COLO668 (cell line): ENCODE measurements at regions not wholly inside any gene's neighbourhood (a gene's known extent, or its start where the extent isn't known, plus 50 kb on each side); places are given as distances from the start of the nearest gene placed in this dataset.

Experiments
- DNase-seq: peaks from one replicate; lab custom pipeline; 2025; ENCODE audit not compliant: unreplicated experiment; lab: John Stamatoyannopoulos, UW

- DNase-seq: no peak
These were observed 603.5 kb upstream of the HS6ST1 start for GRCh38 chr2:128922154-128922553.

- DNase-seq: no peak
These were observed 607.0 kb upstream of the HS6ST1 start for GRCh38 chr2:128925631-128926030.

- DNase-seq: no peak
These were observed 611.4 kb upstream of the HS6ST1 start for GRCh38 chr2:128930101-128930500.

- no peak for DNase-seq
These were observed 621.7 kb upstream of the HS6ST1 start for GRCh38 chr2:128940378-128940777.

- DNase-seq: no peak
These were observed 623.1 kb upstream of the HS6ST1 start for GRCh38 chr2:128941751-128942150.

- DNase-seq: no peak
These were observed 630.7 kb upstream of the HS6ST1 start for GRCh38 chr2:128949360-128949759.

GRCh38 chr2:128950758-128951157 is 632.1 kb upstream of the HS6ST1 start:
- DNase-seq: no peak

GRCh38 chr2:128958241-128958640 is 639.6 kb upstream of the HS6ST1 start:
- no peak for DNase-seq

GRCh38 chr2:128967646-128968045 is 649.0 kb upstream of the HS6ST1 start:
- DNase-seq: no peak

- no peak for DNase-seq
These were observed 650.7 kb upstream of the HS6ST1 start for GRCh38 chr2:128969374-128969773.

- DNase-seq: no peak
These were observed 651.9 kb upstream of the HS6ST1 start for GRCh38 chr2:128970332-128971116.

- no peak for DNase-seq
These were observed 654.9 kb upstream of the HS6ST1 start for GRCh38 chr2:128973566-128973965.

GRCh38 chr2:128978212-128978611 is 659.5 kb upstream of the HS6ST1 start:
- DNase-seq: no peak

GRCh38 chr2:128979182-128979581 is 660.5 kb upstream of the HS6ST1 start:
- no peak for DNase-seq

GRCh38 chr2:128980475-128980874 is 661.8 kb upstream of the HS6ST1 start:
- DNase-seq: no peak

- DNase-seq: no peak
These were observed 662.7 kb upstream of the HS6ST1 start for GRCh38 chr2:128981353-128981752.

GRCh38 chr2:128982001-128982400 is 663.3 kb upstream of the HS6ST1 start:
- no peak for DNase-seq

- DNase-seq: no peak
These were observed 664.0 kb upstream of the HS6ST1 start for GRCh38 chr2:128982670-128983069.

GRCh38 chr2:128983094-128983493 is 664.4 kb upstream of the HS6ST1 start:
- DNase-seq: no peak

- no peak for DNase-seq
These were observed 665.4 kb upstream of the HS6ST1 start for GRCh38 chr2:128984081-128984480.

GRCh38 chr2:128984855-128985254 is 666.2 kb upstream of the HS6ST1 start:
- no peak for DNase-seq

- DNase-seq: no peak
These were observed 667.5 kb upstream of the HS6ST1 start for GRCh38 chr2:128986026-128986715.

- DNase-seq: no peak
These were observed 668.2 kb upstream of the HS6ST1 start for GRCh38 chr2:128986867-128987268.
